Spleen (tissue), 7 donors: ENCODE measurements at regions not wholly inside any gene's neighbourhood (a gene's known extent, or its start where the extent isn't known, plus 50 kb on each side); places are given as distances from the start of the nearest gene placed in this dataset.

Experiments used
- CTCF ChIP-seq, 11 experiments: fragments of 200-600 bp in 7 of 11; fragments of 450-650 bp in 4 of 11; sonication (generic) in 4 of 11; IDR thresholded peaks in 8 of 11; conservative IDR thresholded peaks in 3 of 11; 1 replicate in 7 of 11; 2 replicates in 4 of 11; pipeline versions ENCODE4 v1.4.0 to v1.8.0; 2016 to 2021; ENCODE audit warnings: antibody characterized with exemption in 11 of 11, inconsistent platforms in 4 of 11, mild to moderate bottlenecking in 1 of 11
- POLR2A ChIP-seq, 3 donors: fragments of 450-650 bp; IDR thresholded peaks; one replicate each; pipeline ENCODE4 v1.5.1; 2017; ENCODE audit warnings: antibody characterized with exemption in 3 of 3, mild to moderate bottlenecking in 1 of 3
- POLR2AphosphoS5 ChIP-seq, 3 donors: sonication (generic); formaldehyde crosslinking; IDR thresholded peaks; one replicate each; pipeline ENCODE4 v1.5.1; 2017; ENCODE audit warnings: antibody characterized with exemption in 3 of 3
- donor health status: DM: no; HTN: no; CAD: no; lungs with moderate emphysema.
- donor health status: DM: no; HTN: no; CAD: no.
- donor health status: DM: no; HTN: no; CAD: no.

- TF ChIP-seq CTCF (IDR thresholded peaks at IDR 0.05 in 8 of 11, conservative IDR thresholded peaks at IDR 0.05 in 3 of 11) = no peak
- TF ChIP-seq POLR2A (IDR thresholded peaks at IDR 0.05) = no peak
- no peak for TF ChIP-seq POLR2AphosphoS5 (IDR thresholded peaks at IDR 0.05)
Measured at GRCh38 chr14:85714069-85714468, 184.1 kb downstream of the FLRT2 start.
